Esophagus squamous epithelium (tissue), 4 donors: ENCODE measurements at regions not wholly inside any gene's neighbourhood (a gene's known extent, or its start where the extent isn't known, plus 50 kb on each side); places are given as distances from the start of the nearest gene placed in this dataset.

Experiments
- CTCF ChIP-seq, 6 experiments: fragments of 450-650 bp in 4 of 6; fragments of 200-600 bp in 2 of 6; sonication (generic) in 2 of 6; IDR thresholded peaks; one replicate each; pipeline ENCODE4 v1.5.1; 2016 to 2019; ENCODE audit warnings: antibody characterized with exemption in 6 of 6, mild to moderate bottlenecking in 4 of 6, moderate library complexity in 4 of 6
- POLR2A ChIP-seq, 4 donors: fragments of 450-650 bp; IDR thresholded peaks; one replicate each; pipeline ENCODE4 v1.6.1; 2017; ENCODE audit warnings: antibody characterized with exemption in 4 of 4, mild to moderate bottlenecking in 4 of 4, moderate library complexity in 3 of 4

GRCh38 chr11:70528794-70529580 is 130.7 kb downstream of the CTTN start:
- TF ChIP-seq CTCF (IDR thresholded peaks at IDR 0.05) (no peak), POLR2A (IDR thresholded peaks at IDR 0.05) (no peak)
